Effector memory CD4-positive, alpha-beta T cell (primary cell): ENCODE measurements at regions not wholly inside any gene's neighbourhood (a gene's known extent, or its start where the extent isn't known, plus 50 kb on each side); places are given as distances from the start of the nearest gene placed in this dataset.

Source experiments
- DNase-seq, 3 donors: peaks; one replicate each; pipeline ENCODE4 v3.0.0-alpha.2; 2020
- H3K27ac ChIP-seq: 2 replicates; pipeline ENCODE4 v1.7.0; 2013; ENCODE audit warnings: mild to moderate bottlenecking, low read length, moderate library complexity; ENCODE audit not compliant: insufficient read depth, poor library complexity, severe bottlenecking
- H3K27me3 ChIP-seq: replicated peaks from 2 replicates; pipeline ENCODE4 v1.7.0; 2013; ENCODE audit warnings: mild to moderate bottlenecking, low read length; ENCODE audit not compliant: insufficient read depth, control insufficient read depth, poor library complexity, severe bottlenecking
- H3K36me3 ChIP-seq: 2 replicates; pipeline ENCODE4 v1.7.0; 2013; ENCODE audit warnings: mild to moderate bottlenecking, low read length, moderate library complexity; ENCODE audit not compliant: control insufficient read depth, insufficient read depth
- H3K4me1 ChIP-seq: 2 replicates; pipeline ENCODE4 v1.7.0; 2013; ENCODE audit warnings: low read length, mild to moderate bottlenecking; ENCODE audit not compliant: control insufficient read depth, insufficient read depth, poor library complexity, severe bottlenecking
- H3K4me3 ChIP-seq: 2 replicates; pipeline ENCODE4 v1.7.0; 2013; ENCODE audit warnings: low read length, low read depth, mild to moderate bottlenecking; ENCODE audit not compliant: insufficient read depth, poor library complexity, severe bottlenecking
- H3K9me3 ChIP-seq: 2 replicates; pipeline ENCODE4 v1.7.0; 2013; ENCODE audit warnings: mild to moderate bottlenecking, low read length, moderate library complexity; ENCODE audit not compliant: control insufficient read depth

GRCh38 chr2:120415060-120415459, 69.1 kb downstream of the INHBB start:
- H3K9me3 ChIP-seq: no peaks in the 10 kb centered on the region
- no peaks in the 10 kb centered on the region for H3K27me3 ChIP-seq
- H3K27ac ChIP-seq: no peak overlapping the region
- no peak for DNase-seq
- H3K4me1 ChIP-seq: no peaks in the 10 kb centered on the region
- H3K36me3 ChIP-seq: no peaks in the 10 kb centered on the region
- no peak overlapping the region for H3K4me3 ChIP-seq

GRCh38 chr2:120415728-120416509, 70.0 kb downstream of the INHBB start:
- Histone ChIP-seq H3K4me1 (no peaks in the 10 kb centered on the region), H3K36me3 (no peaks in the 10 kb centered on the region), H3K9me3 (no peaks in the 10 kb centered on the region), H3K27ac (no peak overlapping the region), H3K27me3 (no peaks in the 10 kb centered on the region), H3K4me3 (no peak overlapping the region)
- DNase-seq: no peak

GRCh38 chr2:120418174-120418787, 72.3 kb downstream of the INHBB start:
- H3K27ac ChIP-seq: no peak overlapping the region
- no peak for DNase-seq
- no peaks in the 10 kb centered on the region for H3K27me3 ChIP-seq
- no peaks in the 10 kb centered on the region for H3K9me3 ChIP-seq
- H3K4me1 ChIP-seq: no peaks in the 10 kb centered on the region
- no peaks in the 10 kb centered on the region for H3K36me3 ChIP-seq
- no peak overlapping the region for H3K4me3 ChIP-seq

- no peaks in the 10 kb centered on the region for H3K9me3 ChIP-seq
- no peaks in the 10 kb centered on the region for H3K36me3 ChIP-seq
- H3K27me3 ChIP-seq: no peaks in the 10 kb centered on the region
- no peak for DNase-seq
- H3K27ac ChIP-seq: no peak overlapping the region
- H3K4me1 ChIP-seq: no peaks in the 10 kb centered on the region
- H3K4me3 ChIP-seq: no peak overlapping the region
These were observed 73.1 kb downstream of the INHBB start for GRCh38 chr2:120419073-120419472.

GRCh38 chr2:120419955-120420354, 74.0 kb downstream of the INHBB start:
- DNase-seq: no peak
- Histone ChIP-seq H3K36me3 (no peaks in the 10 kb centered on the region), H3K9me3 (no peaks in the 10 kb centered on the region), H3K4me3 (no peak overlapping the region), H3K27ac (no peak overlapping the region), H3K4me1 (no peaks in the 10 kb centered on the region), H3K27me3 (no peaks in the 10 kb centered on the region)

DNA sequence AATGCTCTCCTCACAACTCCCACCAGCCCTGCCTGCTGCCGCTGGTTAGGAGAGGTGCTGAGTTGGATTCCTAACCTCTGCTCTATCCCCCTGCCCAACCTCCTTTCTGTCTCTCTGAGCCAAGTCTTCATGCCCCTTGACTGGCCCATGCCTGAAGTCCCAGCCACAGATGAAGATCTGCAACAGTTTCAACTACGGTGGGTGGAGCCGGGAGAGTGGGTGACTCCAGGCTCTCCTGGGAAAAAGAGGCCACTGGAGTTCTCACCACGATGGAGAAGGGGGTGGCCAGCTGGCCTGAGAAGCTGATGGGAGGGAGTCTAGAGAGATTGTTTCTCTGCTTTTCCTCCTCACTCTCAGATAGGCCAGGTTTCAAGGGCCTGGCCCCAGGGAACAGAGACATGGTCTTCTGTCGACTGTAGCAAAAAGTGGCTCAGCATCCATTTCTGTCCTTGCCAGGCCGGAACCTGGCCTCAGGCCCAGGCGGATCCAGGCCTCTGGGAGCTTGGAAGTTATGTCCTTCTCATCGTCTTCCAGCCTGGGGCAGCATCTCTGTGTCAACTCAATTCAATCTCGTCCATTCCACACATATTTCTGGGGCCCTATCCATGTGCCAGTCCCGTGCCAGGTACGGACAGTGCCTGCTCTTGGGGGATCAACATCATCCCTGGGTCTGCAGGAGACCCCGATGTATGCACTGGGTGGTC, 75.3 kb downstream of the INHBB start:
- H3K4me1 ChIP-seq: no peaks in the 10 kb centered on the region
- no peaks in the 10 kb centered on the region for H3K27me3 ChIP-seq
- H3K9me3 ChIP-seq: no peaks in the 10 kb centered on the region
- H3K27ac ChIP-seq: no peak overlapping the region
- no peak overlapping the region for H3K4me3 ChIP-seq
- H3K36me3 ChIP-seq: no peaks in the 10 kb centered on the region
- no peak for DNase-seq

- no peak overlapping the region for H3K27ac ChIP-seq
- H3K36me3 ChIP-seq: no peaks in the 10 kb centered on the region
- H3K27me3 ChIP-seq: no peaks in the 10 kb centered on the region
- no peak overlapping the region for H3K4me3 ChIP-seq
- H3K9me3 ChIP-seq: no peaks in the 10 kb centered on the region
- no peak for DNase-seq
- H3K4me1 ChIP-seq: no peaks in the 10 kb centered on the region
These were observed 75.9 kb downstream of the INHBB start for GRCh38 chr2:120421830-120422175.

DNA sequence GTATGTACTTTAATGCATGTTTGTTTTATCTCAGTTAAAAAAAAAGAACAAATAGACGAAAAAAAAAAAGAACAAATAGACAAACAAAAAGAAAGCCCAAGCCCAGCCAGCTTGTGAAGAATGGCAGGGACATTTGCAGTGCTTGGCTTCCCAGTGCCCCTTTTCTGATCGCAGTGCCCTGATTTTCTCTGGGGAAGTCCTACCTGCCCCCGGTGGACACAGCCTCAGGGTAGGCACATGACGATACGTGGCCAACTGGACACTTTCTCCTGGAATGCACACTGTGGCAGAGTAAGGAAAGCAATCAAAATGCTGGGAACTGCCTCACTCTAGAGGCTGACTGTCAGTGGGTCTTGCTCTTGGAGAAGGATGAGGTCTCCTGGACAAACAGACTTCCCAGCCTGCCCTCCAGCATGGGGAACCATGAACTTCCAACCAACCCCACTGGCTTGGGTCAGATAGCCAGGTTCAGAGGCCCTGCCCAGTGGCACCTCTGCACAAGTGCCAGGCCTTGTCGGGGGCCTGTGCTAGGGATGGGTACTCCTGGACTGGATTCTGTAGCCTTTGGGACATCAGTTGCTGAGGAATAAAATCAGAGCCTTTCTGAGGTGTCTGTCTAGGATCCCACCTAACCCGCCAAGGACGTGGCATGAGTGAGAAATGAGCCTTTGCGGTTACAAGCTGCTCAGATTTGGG, 76.7 kb downstream of the INHBB start:
- Histone ChIP-seq H3K4me3 (no peak overlapping the region), H3K9me3 (no peaks in the 10 kb centered on the region), H3K4me1 (no peaks in the 10 kb centered on the region), H3K36me3 (no peaks in the 10 kb centered on the region), H3K27ac (no peak overlapping the region), H3K27me3 (no peaks in the 10 kb centered on the region)
- DNase-seq: no peak

DNA sequence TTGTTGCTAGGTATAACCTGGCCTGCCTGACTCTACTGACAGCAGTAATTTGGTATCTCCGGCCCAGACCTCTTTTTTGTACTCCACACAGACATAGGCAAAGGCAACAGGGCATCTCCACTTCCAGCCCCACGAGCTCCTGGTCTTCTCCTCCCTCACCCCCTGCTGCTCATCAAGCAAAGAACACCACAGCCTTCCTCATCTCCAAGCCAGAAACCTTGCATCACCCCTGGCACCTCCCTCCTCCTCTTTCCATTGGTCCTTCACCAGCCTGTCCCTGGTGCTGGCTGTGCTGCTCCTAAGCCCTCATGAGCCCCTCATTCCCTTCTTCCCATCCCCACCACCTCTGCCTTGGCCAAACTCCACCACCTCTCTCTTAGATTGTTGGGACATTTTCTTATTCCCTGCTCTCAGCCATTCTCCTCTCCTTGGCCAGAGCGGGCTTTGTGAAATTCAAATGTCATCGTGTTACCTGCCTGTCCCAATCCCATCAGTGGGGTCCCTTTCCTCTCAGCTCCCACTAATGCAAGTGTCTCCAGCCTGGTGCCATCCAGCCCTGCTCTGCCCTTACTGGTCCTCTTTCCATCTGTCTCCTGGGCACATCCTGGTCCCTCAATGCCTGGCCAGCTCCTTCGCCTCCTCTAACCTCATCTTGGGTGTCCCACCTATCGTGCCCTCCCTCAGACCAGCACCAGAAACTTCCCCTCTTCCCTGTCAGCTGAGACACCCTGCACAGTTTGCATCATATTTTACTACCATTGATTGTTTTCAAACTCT, 77.4 kb downstream of the INHBB start:
- Histone ChIP-seq H3K36me3 (no peaks in the 10 kb centered on the region), H3K4me1 (no peaks in the 10 kb centered on the region), H3K27ac (no peak overlapping the region), H3K27me3 (no peaks in the 10 kb centered on the region), H3K4me3 (no peak overlapping the region), H3K9me3 (no peaks in the 10 kb centered on the region)
- no peak for DNase-seq
